ENCODE measurements at regions not wholly inside any gene's neighbourhood (a gene's known extent, or its start where the extent isn't known, plus 50 kb on each side); places are given as distances from the start of the nearest gene placed in this dataset.

- no peak for TF ChIP-seq CTCF (IDR thresholded peaks at IDR 0.05)
- Histone ChIP-seq H3K36me3 (ENCODE audit: low read depth) (no peaks in the 10 kb centered on the region), H3K4me3 (no peak overlapping the region), H3K9me3 (no peaks in the 10 kb centered on the region), H3K4me1 (ENCODE audit: low read depth) (no peaks in the 10 kb centered on the region)
- DNase-seq (no peak), ATAC-seq (no peak)
- intact Hi-C loops (cut with DNase I, micrococcal nuclease): no loop called here
Observed at GRCh38 chr9:82535432-82535998, 527.4 kb downstream of the RASEF start.

GRCh38 chr9:82538634-82539033 is 524.3 kb downstream of the RASEF start:
- intact Hi-C loops (cut with DNase I, micrococcal nuclease): no loop called here
- DNase-seq: no peak
- no peak for TF ChIP-seq CTCF (IDR thresholded peaks at IDR 0.05)
- no peaks in the 10 kb centered on the region for H3K9me3 ChIP-seq
- ATAC-seq: no peak
- no peaks in the 10 kb centered on the region for H3K36me3 ChIP-seq (ENCODE audit: low read depth)
- H3K4me3 ChIP-seq: no peak overlapping the region
- no peaks in the 10 kb centered on the region for H3K4me1 ChIP-seq (ENCODE audit: low read depth)

- H3K4me3 ChIP-seq: no peak overlapping the region
- ATAC-seq (no peak), DNase-seq (no peak)
- no peak for TF ChIP-seq CTCF (IDR thresholded peaks at IDR 0.05)
- no peaks in the 10 kb centered on the region for H3K36me3 ChIP-seq (ENCODE audit: low read depth)
- no peaks in the 10 kb centered on the region for H3K9me3 ChIP-seq
- intact Hi-C loops (cut with DNase I, micrococcal nuclease): no loop called here
- H3K4me1 ChIP-seq (ENCODE audit: low read depth): no peaks in the 10 kb centered on the region
Observed at GRCh38 chr9:82539146-82539545, 523.8 kb downstream of the RASEF start.

GRCh38 chr9:82539856-82540579 is 522.9 kb downstream of the RASEF start:
- no peak for TF ChIP-seq CTCF (IDR thresholded peaks at IDR 0.05)
- ATAC-seq: no peak

GRCh38 chr9:82543726-82544125 is 519.2 kb downstream of the RASEF start:
- DNase-seq (no peak), ATAC-seq (no peak)
- H3K4me1 ChIP-seq (ENCODE audit: low read depth): no peaks in the 10 kb centered on the region
- H3K9me3 ChIP-seq: no peaks in the 10 kb centered on the region
- TF ChIP-seq CTCF (IDR thresholded peaks at IDR 0.05): no peak
- no peak overlapping the region for H3K4me3 ChIP-seq
- intact Hi-C loops (cut with DNase I, micrococcal nuclease): no loop called here
- H3K36me3 ChIP-seq (ENCODE audit: low read depth): no peaks in the 10 kb centered on the region

More at GRCh38 chr9:82539856-82540579, 522.9 kb downstream of the RASEF start:
- Histone ChIP-seq H3K4me3 (no peak overlapping the region), H3K36me3 (ENCODE audit: low read depth) (no peaks in the 10 kb centered on the region), H3K9me3 (no peaks in the 10 kb centered on the region), H3K4me1 (ENCODE audit: low read depth) (no peaks in the 10 kb centered on the region)
- intact Hi-C loops (cut with DNase I, micrococcal nuclease): no loop called here
- no peak for DNase-seq
